ENCODE measurements at regions not wholly inside any gene's neighbourhood (a gene's known extent, or its start where the extent isn't known, plus 50 kb on each side); places are given as distances from the start of the nearest gene placed in this dataset.

GRCh38 chr2:22483036-22483435 is 901.9 kb upstream of the KLHL29 start (continued):
- TF ChIP-seq ZBTB40 (IDR thresholded peaks at IDR 0.05) (no peak), ZBTB40 (CRISPR knock-in tag; IDR thresholded peaks at IDR 0.05) (no peak), ATF1 (CRISPR knock-in tag; IDR thresholded peaks at IDR 0.05) (no peak), GTF3A (CRISPR knock-in tag; conservative IDR thresholded peaks at IDR 0.05) (no peak), TEF (CRISPR knock-in tag; IDR thresholded peaks at IDR 0.05) (no peak), GMEB1 (CRISPR knock-in tag; IDR thresholded peaks at IDR 0.05; ENCODE audit: borderline replicate concordance) (no peak), ATF6 (CRISPR knock-in tag; conservative IDR thresholded peaks at IDR 0.05) (no peak), KAT8 (CRISPR knock-in tag; IDR thresholded peaks at IDR 0.05) (no peak)

All from HepG2 (cell line).